Activated T-helper 1 cell treated with Interleukin-2 at 50 U/mL for 16 hours (primary cell): ENCODE measurements at regions not wholly inside any gene's neighbourhood (a gene's known extent, or its start where the extent isn't known, plus 50 kb on each side); places are given as distances from the start of the nearest gene placed in this dataset.

ENCODE experiments used
- DNase-seq: peaks from one replicate; pipeline ENCODE4 v3.0.0-alpha.2; 2020; ENCODE audit warnings: low read depth

DNA sequence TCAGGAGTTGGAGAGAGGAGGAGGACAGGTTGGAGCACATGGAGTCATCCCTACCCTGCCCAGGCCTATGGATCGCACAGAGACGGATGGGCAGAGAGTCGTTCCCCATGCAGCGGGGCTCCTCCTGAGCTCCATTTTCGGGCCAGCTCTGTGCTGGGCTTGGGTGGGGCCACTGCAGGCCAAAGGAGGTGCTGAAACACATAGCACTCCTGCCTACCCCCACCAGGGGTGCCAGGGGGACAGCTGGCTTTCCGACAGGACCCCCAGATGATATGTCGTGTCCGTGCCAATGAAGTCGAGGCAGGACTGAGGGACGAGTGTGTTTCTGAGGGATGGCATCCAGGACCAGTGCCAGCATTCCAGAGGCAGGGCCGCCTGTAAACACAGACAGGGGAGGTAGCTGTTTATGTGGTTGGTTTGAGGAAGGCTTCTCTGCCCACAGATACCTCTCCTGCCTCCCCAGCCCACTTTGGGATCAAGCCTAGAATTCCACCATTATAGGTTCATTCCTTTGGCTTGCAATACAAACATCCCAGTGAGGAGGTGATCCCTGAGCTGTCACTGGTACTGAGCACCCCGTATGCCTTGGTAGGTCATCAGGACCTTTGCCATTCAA, 116.6 kb downstream of the GLI2 start:
- DNase-seq = no peak

DNA sequence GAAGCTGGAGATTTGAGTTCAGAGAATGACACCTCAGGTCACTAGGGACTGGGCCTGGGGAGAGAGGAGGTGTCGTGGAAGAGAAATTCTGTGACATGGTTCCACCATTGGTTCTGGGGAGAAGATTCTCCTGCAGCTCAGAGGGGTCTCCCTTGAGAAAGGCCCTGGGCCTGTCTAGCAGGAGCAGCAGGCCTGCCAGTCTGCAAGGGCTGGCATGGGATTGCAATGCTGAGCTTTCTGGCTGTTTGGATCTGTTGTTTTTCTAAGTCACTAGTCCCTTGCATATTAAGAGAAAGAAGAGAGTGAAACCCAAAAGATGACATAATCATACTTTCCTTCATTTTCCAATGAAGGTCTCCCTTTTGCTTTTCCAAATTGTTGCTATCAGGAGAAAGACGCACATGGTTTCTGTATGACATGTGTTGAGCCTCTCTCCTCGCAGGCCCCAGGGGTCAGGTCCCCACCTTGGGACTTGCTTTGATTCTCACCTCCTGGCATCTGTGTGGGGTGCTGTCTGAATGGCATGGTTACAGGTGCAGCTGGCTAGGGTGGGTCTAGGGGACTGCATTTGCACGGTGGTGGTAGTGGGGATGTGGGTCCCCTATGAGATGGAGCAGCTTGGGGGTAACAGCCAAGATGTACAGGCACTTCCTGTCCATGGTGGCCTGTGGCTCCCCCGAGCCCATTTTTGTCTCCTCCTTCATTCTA, 117.8 kb downstream of the GLI2 start:
- no peak for DNase-seq

DNA sequence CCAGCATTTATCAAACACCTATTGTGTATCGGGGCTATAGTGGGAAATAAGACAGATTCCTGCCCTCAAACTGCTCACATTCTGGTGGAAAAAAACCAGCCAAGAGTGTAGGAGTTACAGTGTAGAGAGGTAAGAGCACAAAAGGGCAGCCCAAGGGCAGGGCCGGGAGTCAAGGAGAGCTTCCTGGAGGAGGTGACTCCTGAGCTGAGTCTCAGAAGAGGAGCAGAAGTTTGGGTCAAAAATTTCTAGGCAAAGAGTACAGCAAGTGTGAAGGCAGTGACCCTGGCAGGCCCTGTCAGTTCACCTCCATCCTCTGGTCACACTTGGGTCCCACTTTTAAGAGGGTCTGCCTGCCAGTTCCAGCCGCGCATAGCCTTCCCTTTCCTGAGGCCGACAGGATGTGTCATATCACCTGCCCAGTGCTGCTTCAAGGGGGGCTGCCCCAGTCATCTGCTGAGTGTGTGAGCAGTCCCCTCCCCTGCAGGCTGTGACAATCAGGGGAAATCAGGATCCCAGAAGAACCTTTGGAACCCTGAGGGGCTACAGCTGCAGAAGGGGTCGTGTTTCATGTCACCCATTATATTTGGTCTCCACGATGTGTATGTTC, 118.4 kb downstream of the GLI2 start:
- DNase-seq = no peak

DNA sequence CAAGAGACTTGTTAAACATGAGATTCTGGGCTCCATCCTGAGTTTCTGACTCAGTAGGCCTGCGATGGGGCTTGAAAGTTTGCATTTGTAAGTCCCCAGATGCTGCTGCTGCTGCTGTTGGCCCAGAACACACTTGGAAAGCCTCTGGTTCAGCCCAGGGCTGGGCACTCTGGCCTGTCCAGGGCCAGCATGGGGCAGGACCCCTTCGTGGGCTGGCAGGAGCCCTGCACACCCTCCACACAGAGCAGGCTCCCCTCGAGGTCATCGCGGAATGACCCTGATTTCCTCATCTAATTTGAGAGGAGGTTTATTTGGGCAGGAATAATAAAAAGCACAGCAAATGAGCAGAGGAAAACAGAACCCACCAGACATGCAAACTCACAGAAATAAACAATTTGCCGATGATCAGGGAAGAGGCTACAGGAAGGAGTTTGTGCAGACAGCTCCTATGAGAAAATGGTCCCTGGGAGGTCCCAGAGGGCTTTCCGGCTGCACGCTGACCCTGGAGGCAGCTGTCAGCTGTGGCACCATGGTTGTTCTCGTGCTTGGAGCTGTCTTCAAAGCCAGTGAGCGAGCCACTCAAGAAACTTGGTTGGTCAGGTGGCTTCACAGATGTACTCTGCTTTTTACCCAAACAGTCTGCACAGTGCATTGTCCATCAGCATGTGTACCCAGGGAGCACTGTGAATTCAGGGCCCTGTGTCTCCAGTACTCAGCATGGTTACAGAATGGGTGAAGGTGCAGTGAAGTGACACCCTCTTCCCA, 119.3 kb downstream of the GLI2 start:
- no peak for DNase-seq

DNA sequence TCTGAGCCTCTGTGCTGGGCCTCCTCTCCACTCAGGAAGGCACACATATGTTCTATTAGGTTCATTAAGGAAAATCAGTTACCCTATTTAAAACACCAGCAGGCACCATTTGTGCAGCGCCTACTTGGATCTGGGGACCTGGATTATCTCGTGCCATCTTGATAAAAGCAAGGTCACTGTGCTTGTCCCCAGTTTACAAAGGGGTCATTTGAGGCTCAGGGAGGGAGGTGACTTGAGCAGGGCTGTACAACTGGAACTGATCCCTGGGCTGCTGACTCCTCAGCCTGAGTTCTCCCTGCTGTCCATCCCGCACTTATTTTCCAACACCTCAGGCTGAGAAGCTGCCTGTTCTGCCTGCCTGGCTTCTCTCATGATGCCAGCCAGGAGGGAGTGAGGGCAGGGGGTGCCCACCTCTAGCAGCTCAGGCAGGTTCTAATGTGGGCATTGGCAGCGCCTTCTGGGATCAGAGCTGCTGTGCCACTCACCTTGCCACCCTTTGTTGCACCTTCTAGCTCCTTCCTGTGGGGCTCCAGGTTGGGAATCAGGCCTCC, 120.3 kb downstream of the GLI2 start:
- DNase-seq = no peak

DNA sequence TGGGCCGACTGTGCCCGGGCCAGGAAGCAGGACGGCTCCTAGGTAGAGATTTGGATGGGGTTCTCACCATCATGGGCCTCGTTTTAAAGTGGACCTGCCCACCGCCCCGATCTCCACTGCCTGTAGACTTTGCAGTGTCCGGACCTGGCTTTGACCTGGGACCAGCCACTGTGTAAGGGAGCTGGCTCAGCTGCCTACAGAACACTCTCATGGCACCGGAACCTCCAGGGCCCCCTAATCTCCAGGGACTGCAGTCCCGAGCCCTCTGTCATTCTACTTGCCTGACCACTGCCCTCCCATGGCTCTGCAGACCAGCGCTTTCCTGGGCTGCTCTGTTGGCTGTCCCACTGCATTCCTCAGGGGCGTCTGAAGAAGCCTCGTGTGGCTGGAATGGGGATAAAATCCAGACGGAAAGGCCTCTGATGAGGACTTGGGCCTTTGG, 120.8 kb downstream of the GLI2 start:
- DNase-seq = no peak

DNA sequence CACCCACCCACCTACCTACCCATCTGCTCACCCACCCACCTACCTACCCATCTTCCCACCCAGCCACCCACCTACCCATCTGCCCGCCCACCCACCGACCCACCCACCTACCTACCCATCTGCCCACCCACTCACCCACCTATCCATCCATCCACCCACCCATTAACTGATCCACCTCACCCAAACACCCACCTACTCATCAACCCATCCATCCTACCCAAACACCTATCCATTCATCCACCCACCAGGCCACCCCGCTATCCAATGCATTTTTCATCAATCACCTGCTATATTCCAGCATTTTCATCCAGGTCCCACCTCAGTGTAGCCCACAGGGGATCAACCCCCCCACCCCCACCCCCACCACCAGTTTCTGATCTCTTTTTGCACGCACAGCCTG, 121.8 kb downstream of the GLI2 start:
- no peak for DNase-seq

DNA sequence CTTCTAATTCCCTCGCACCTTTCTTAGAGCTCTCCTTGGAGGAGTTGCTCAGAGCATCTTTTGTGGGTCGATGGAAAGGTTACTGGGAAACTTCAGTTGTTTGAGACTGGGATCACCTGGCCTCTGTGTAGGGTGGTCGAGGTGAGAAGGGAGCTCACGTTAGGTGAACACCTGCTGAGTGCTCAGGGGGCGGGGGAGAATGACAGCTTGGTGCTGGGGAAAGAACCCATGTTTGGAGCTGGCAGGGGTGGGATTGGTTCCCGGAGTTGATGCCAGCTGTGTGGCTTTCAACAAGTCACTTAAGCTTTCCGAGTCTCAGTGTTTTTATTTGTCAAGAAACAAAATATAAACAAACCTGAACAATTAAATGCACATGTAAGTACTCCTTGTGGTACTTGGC, 122.3 kb downstream of the GLI2 start:
- DNase-seq = no peak

DNA sequence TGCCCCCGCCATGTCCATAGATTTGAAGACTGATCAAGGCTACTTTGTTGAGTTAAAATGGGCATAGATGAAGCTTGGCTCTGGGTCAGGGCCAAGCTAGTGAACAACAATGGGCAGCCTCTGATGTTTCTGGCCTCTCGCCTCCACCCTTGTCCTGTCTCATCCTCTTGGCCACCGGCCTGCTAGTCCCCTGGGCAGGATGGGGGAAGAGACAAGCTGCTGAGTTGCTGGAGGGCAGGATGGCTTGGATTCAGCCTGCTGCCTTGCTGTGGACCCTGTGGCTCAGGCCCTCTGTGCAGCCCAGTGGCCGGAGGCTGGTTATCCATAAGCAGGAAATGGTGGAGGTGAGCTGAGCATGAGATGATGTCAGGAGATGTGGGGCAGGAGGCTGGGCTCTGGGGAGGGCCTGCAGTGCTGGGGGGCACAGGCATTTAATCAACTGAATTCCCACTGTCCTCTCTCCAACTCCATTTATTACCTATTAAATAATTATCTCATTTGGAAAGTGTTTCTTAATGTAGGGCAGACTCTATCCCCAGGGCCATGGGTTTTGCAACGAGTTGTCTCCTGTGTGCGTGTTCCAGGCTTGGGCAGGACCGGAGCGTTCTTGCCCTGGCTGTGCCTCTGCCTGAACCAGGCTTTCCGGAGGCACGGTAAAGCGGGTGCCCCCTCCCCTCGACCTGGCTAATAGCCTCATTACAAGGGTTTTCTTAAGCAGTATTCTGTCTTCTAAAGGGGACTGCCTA, 122.9 kb downstream of the GLI2 start:
- no peak for DNase-seq

DNA sequence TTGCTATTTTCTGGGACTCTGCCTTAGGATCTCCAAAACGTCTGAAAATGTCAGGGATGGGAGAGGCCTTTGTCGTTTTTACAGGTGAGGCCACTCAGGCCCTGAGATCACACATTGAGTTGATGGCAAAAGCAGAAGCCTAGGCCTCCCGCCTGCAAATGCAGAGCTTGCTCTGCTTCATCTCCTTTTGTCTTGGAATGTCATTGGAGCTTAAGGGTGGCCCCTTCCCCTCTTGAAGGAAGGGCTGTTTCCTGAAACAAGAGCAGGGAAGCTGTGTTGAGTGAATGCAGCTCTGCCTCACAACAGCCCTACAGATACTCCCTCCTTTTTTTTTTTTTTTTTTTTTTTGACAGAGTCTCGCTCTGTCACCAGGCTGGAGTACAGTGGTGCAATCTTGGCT, 123.5 kb downstream of the GLI2 start:
- DNase-seq = no peak

DNA sequence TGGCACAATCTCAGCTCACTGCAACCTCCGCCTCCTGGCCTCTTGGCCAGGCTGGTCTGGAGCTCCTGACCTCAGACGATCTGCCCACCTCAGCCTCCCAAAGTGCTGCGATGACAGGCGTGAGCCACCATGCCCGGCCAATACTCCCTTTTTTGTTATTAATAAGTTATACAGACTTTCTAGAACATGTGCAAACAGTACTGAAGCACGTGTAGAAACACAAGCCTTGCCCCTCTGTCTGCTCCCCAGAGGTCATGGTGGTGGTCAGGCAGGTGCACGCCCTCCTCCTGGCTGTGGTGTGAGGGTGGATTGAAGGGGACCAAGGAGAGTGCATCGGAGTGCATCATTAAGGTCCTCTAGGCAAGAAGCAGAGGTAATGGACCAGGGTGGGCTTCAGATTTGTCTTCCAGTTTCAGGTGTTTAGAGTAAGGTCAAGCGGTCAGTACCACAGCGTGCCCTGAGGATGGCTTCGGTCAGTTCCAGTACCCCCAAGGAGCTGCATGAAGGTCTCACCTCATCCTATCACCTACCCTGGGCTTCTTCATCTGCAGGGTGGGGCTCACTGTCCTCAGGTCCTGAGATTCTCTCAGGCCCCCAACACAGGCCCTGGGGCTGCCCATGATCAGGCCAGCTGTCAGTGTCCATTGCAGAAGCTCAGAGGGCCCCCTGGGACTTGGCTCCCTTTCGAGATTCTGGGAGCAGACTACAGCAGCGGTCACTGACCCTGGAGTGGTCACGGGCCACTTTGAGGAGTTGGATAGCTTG, 124.3 kb downstream of the GLI2 start:
- DNase-seq = no peak

DNA sequence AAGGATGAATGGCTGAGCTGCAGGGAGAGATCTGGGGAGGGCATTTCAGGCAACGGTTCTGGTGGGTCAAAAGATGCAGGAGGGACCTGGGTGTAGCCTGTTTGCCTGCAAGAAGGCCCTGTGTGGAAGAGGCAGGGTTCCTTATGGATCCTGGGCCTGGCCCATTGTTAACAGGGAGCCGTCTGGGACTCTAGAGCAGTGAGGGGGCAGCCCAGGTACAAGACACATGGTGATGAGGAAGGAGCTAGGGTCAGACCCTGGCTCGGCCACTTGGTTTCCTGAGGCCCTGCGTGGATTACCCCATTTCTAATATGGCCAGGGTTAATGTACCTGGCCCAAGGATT, 124.9 kb downstream of the GLI2 start:
- no peak for DNase-seq

DNA sequence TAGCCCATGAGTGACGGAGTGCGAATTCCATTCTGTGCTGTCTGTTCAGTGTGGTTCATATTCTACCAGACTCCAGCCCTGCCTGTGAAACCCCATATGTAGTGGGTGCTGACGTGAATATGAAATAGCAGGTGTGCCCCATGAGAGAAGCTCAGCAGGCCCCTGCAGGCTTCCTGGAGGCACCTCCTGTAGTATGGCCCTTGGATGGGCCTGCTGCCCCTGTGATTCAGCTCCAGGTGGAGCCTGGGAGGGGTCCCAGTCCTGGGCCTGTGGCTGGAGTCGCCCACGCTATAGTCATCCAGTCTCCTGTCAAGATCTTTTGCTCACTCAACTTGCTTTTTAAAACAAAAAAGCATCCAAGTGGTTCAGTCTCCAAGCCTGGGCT, 125.5 kb downstream of the GLI2 start:
- no peak for DNase-seq

DNA sequence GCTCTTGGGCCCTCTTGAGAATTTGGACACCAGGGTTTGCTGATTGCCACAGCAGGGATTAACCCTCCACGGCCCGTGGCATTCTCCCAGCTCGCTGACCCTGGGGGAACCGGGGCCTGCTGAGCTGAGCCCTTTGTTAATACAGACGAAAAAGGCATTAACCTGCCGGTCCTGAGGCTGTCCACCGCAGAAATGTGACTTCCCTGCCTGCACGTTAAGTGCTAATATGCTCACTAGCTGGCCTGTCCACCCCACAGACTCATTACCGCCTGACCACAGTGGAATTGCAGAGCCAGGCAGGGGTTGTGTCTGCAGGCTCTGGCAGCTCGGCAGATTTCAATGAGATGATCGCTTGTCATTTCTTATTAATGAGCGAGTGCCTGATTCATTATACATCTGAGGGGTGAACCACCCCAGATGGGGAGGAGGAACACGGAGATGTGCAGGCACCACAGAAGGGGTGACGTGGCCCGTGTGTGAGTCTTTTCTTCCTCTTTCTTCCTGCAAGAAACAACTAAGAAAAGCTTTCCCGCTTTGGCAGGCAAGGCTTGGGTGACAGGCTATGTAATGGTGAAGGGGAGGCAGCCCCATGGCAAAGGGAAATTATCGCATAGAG, 126.0 kb downstream of the GLI2 start:
- no peak for DNase-seq

DNA sequence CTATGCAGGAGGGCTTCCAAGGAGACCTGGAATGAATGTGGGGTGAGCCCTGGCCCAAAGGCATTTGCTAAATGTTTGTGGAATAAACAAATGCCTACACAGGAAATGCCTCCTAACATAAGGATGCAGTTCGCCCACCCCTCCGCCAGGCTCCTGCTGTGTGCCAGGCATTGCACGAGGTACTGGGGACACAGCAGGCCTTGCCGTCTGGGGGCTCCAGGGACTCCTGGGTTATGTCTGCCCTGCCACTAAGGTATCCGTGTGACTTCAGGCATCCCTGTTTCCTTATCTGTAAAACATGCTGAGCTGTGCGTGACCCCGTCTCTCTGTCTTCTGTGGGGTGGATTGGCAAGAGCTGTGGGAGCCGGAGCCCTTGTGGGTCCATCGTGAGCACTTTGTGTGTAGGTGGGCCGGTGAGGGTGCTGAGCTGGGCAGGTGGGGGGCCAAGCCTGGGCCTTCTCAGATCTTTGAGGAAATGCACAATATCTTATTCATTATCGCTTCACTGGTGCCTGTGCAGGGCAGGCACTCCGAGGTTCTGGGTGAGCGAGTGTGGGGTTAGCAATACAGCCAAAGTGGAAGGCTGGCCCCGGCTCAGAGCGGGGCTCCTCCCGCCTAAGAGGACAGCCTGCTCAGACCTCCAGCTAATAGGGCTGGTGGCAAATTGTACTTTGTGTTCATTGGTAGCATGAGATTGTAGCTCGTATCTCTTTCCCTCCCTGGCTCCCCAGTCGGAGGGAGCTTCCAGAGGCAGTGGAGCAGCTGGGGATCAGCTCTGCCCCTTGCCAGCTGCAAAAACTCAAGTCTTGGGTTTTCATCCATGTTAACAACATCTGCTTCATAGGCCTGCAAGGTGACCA, 126.8 kb downstream of the GLI2 start:
- DNase-seq = no peak

DNA sequence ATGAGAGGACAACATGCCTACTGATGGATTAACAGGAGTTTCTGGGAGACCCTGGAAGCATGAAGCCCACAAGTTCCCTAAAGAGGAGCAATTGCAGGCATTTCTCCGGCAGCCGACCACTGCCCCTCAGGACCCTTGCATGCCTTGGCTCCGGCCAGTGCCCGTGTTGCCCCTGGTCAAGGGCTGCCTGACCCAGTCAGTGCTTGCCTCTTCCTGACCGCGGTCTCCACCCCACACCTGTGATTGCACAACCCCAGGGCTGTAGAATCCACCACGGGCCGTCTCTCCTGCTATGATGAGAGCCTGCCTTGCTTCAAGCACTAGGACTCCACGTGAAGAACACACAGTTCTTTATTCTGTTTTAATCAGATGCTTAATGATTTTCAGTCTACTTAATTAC, 127.5 kb downstream of the GLI2 start:
- DNase-seq = no peak

DNA sequence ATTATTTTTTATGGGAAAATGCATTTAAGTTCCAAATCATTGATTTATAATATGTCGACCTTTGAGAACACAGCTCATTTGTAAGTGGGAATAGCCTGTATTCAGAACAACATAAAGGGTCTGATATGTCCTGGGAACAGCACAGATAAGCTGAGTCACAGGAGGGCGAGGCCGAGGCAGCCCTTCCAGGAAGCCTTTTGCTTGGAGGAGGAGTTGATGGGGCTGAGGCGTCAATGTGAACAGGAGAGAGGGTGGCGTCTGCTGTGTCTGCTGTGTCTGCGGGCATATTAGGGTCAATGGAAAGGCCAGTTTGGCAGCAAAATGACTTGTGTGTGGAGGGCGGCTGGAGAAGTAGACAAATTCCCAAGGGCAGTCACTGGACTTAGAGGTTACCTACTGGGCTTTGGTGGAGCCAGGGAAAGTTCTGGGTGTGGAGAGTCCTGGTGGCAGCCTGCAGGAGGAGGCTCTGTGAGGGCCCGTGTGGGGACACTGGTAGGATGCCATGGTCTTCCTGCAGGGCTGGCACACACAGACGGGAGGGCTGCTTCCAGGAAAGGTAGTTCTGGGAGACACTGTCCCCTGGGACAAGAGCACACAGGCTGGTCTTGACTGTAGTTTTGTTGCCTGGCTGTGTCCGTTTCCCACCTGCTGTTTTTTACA, 128.1 kb downstream of the GLI2 start:
- no peak for DNase-seq

DNA sequence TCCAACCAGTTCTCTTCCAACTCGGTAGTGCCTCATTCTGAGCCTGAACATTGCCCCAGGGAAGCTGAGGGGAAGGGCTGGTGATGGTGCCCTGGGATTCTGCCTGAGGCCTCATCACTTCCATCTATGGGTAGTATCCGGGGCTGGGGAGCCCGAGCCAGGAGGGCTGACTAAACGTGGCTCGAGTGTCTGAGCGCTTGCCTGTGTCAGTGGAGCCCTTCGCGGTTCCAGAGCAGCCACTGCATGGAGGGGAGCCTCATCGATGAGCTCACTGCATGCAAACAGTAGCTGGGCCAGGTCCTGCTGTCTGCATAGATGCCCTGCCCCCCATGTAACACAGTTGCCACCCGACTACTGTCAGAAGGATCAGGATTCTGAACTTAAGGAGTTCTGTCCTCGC, 129.3 kb downstream of the GLI2 start:
- DNase-seq = no peak

DNA sequence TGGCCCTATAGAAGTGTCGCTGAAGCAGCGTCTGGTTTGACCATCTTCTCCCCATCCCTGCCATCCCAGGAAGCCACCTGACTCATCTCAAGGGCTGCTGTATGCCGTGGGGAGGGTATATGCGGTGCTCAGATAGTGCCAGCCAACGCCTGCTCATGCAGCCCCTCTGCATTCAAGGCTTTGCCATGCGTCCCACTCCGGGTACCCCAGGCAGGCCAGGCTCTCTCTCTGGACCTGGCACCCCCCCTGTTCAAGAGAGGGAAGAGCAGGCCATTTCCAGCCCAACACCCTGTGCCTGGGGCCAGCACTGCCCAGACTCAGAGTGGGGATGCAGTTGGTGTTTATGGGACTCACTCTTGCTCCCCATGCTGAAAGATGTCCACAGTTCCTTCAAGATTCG, 130.0 kb downstream of the GLI2 start:
- no peak for DNase-seq
